GM12878 (cell line): ENCODE measurements at regions not wholly inside any gene's neighbourhood (a gene's known extent, or its start where the extent isn't known, plus 50 kb on each side); places are given as distances from the start of the nearest gene placed in this dataset.

Source experiments
- ATAC-seq: fragments of 200-7000 bp; cut with Tn5 transposase; 3 replicates; pipeline ENCODE4 v1.9.1; 2020; ENCODE audit warnings: mild to moderate bottlenecking, moderate library complexity
- BruUV-seq: library from RNA; stranded (reverse); fragments of 400-500 nt; replicated peaks from 2 replicates; lab custom pipeline; 2021; lab: Mats Ljungman, UMichigan
- CTCF ChIA-PET: fragments of 300-600 bp; sonication (Branson Sonifier 250); formaldehyde crosslinking; extraction: SDS; loops from one replicate; lab custom pipeline; 2021; ENCODE audit warnings: inconsistent platforms; lab: Yijun Ruan, JAX
- POLR2A ChIA-PET: fragments of 350-600 bp; formaldehyde crosslinking; extraction: SDS; loops from one replicate; lab custom pipeline; 2021; ENCODE audit warnings: inconsistent platforms; lab: Charles Lee
- RAD21 ChIA-PET: fragments of 300-600 bp; sonication (Branson Sonifier 250); formaldehyde crosslinking; loops from one replicate; lab custom pipeline; 2023; ENCODE audit warnings: antibody characterized with exemption; ENCODE audit not compliant: unreplicated experiment; lab: Charles Lee
- SMC1A ChIA-PET: fragments of 300-600 bp; sonication (Branson Sonifier 250); formaldehyde crosslinking; loops from one replicate; lab custom pipeline; 2023; ENCODE audit not compliant: unreplicated experiment, uncharacterized antibody; lab: Charles Lee
- DNase-seq: peaks from one replicate; pipeline ENCODE4 v3.0.0-alpha.2; 2011; ENCODE audit warnings: low read depth, low spot score
- FAIRE-seq: peaks from 3 replicates; lab custom pipeline; 2011; peaks lifted over from hg19 to GRCh38; lab: Jason Lieb, UNC
- H2AFZ ChIP-seq: 2 replicates; pipeline ENCODE4 v1.6.0; 2011; ENCODE audit warnings: low read depth, low read length, control low read depth; ENCODE audit not compliant: control insufficient read depth
- H3K27ac ChIP-seq: 2 replicates; pipeline ENCODE4 v1.5.1; 2011; ENCODE audit warnings: control low read depth; ENCODE audit not compliant: control insufficient read depth, insufficient read depth
- H3K27me3 ChIP-seq, 2 experiments: replicated peaks in 1 of 2; 2 replicates each; pipeline versions ENCODE4 v1.6.0 to v1.6.1; 2011; ENCODE audit warnings: low read length in 1 of 2; ENCODE audit not compliant: control insufficient read depth in 2 of 2, insufficient read depth in 2 of 2
- H3K36me3 ChIP-seq, 2 experiments: 2 replicates each; pipeline ENCODE4 v1.5.1; 2011; ENCODE audit warnings: low read length in 1 of 2; ENCODE audit not compliant: control insufficient read depth in 2 of 2, insufficient read depth in 2 of 2
- H3K4me1 ChIP-seq: 2 replicates; pipeline ENCODE4 v1.6.1; 2011; ENCODE audit warnings: mild to moderate bottlenecking, low read length, moderate library complexity, mixed read lengths; ENCODE audit not compliant: control insufficient read depth, insufficient read depth
- H3K4me2 ChIP-seq: 2 replicates; pipeline ENCODE4 v1.6.0; 2011; ENCODE audit warnings: control low read depth; ENCODE audit not compliant: control insufficient read depth, insufficient read depth
- H3K4me3 ChIP-seq: fragments of 200-600 bp; sonication (generic); 2 replicates; pipeline ENCODE4 v1.5.1; 2016
- H3K79me2 ChIP-seq: 2 replicates; pipeline ENCODE4 v1.6.0; 2011; ENCODE audit warnings: low read length; ENCODE audit not compliant: control insufficient read depth, insufficient read depth
- H3K9ac ChIP-seq: 2 replicates; pipeline ENCODE4 v1.8.0; 2011; ENCODE audit warnings: low read length, control low read depth, mixed read lengths; ENCODE audit not compliant: control insufficient read depth, insufficient read depth
- H3K9me3 ChIP-seq: replicated peaks from 3 replicates; pipeline ENCODE4 v1.5.1; 2011; ENCODE audit warnings: mild to moderate bottlenecking, low read length; ENCODE audit not compliant: control insufficient read depth, insufficient read depth
- H4K20me1 ChIP-seq: 2 replicates; pipeline ENCODE4 v1.6.0; 2011; ENCODE audit not compliant: control insufficient read depth, insufficient read depth
- ATF7 ChIP-seq: fragments of 450-650 bp; IDR thresholded peaks from 2 replicates; pipeline ENCODE4 v1.6.1; 2016; ENCODE audit warnings: low read depth, mild to moderate bottlenecking
- BMI1 ChIP-seq: fragments of 450-650 bp; IDR thresholded peaks from 2 replicates; pipeline ENCODE4 v1.6.1; 2016; ENCODE audit warnings: mild to moderate bottlenecking, moderate library complexity, borderline replicate concordance
- IKZF1 ChIP-seq: fragments of 450-650 bp; conservative IDR thresholded peaks from 2 replicates; pipeline ENCODE4 v1.6.1; 2017; ENCODE audit warnings: antibody characterized with exemption, mild to moderate bottlenecking
- JUND ChIP-seq: IDR thresholded peaks from 2 replicates; pipeline ENCODE4 v1.6.1; 2012; ENCODE audit warnings: low read depth, mild to moderate bottlenecking, low read length, improper control_type of control experiment, moderate library complexity
- KAT2A ChIP-seq: conservative IDR thresholded peaks from 2 replicates; pipeline ENCODE4 v1.6.1; 2011; ENCODE audit warnings: low read depth, low read length; ENCODE audit not compliant: control insufficient read depth
- MEF2A ChIP-seq: IDR thresholded peaks from 2 replicates; pipeline ENCODE4 v1.6.1; 2011; ENCODE audit warnings: low read depth, mild to moderate bottlenecking, low read length, moderate library complexity; ENCODE audit not compliant: insufficient read depth
- MXI1 ChIP-seq: fragments of 150-350 bp; IDR thresholded peaks from 2 replicates; pipeline ENCODE4 v1.6.1; 2011; ENCODE audit warnings: low read depth, mild to moderate bottlenecking, inconsistent platforms, low read length, improper control_type of control experiment
- NFIC ChIP-seq: IDR thresholded peaks from 2 replicates; pipeline ENCODE4 v1.6.1; 2012; ENCODE audit warnings: low read depth, mild to moderate bottlenecking, inconsistent platforms, low read length, moderate library complexity
- POLR2AphosphoS2 ChIP-seq: IDR thresholded peaks from 2 replicates; pipeline ENCODE4 v1.6.1; 2011; ENCODE audit warnings: low read depth, mild to moderate bottlenecking, low read length, improper control_type of control experiment, moderate library complexity
- POU2F2 ChIP-seq: IDR thresholded peaks from 3 replicates; pipeline ENCODE4 v1.6.1; 2011; ENCODE audit warnings: low read depth, mild to moderate bottlenecking, low read length, borderline replicate concordance
- YBX1 ChIP-seq: fragments of 450-650 bp; IDR thresholded peaks from 2 replicates; pipeline ENCODE4 v1.6.1; 2016; ENCODE audit warnings: antibody characterized with exemption
- WGBS: methylation state at CpG from one replicate; pipeline ENCODE4 v1.1.6; 2016; ENCODE audit warnings: low lambda C conversion rate; ENCODE audit not compliant: insufficient replicate concordance, insufficient coverage; ENCODE audit errors: missing lambda C conversion rate; 5-methylcytosine and 5-hydroxymethylcytosine counted together
- in situ Hi-C: fragments of 300-500 bp; cut with MboI; formaldehyde crosslinking; loops from 9 replicates; pipeline ENCODE4 v1.14.3; 2018; ENCODE audit warnings: mixed read lengths
- intact Hi-C: fragments of 100-400 bp; cut with micrococcal nuclease; formaldehyde crosslinking; loops from one replicate; pipeline ENCODE4 v1.14.2; 2022; ENCODE audit not compliant: unreplicated experiment
- TF ChIP-seq, protein P1 (sequence below): fragments of 150-350 bp; IDR thresholded peaks from 2 replicates; pipeline ENCODE4 v1.6.1; 2016; ENCODE audit warnings: low read depth, low read length
- TF ChIP-seq, protein P2 (sequence below): fragments of 450-650 bp; IDR thresholded peaks from 2 replicates; pipeline ENCODE4 v1.6.1; 2017; ENCODE audit warnings: mild to moderate bottlenecking, moderate library complexity
- TF ChIP-seq, protein P3 (sequence below): fragments of 450-650 bp; IDR thresholded peaks from 2 replicates; pipeline ENCODE4 v1.6.1; 2018; ENCODE audit warnings: borderline replicate concordance, mild to moderate bottlenecking; ENCODE audit not compliant: partially characterized antibody

DNA sequence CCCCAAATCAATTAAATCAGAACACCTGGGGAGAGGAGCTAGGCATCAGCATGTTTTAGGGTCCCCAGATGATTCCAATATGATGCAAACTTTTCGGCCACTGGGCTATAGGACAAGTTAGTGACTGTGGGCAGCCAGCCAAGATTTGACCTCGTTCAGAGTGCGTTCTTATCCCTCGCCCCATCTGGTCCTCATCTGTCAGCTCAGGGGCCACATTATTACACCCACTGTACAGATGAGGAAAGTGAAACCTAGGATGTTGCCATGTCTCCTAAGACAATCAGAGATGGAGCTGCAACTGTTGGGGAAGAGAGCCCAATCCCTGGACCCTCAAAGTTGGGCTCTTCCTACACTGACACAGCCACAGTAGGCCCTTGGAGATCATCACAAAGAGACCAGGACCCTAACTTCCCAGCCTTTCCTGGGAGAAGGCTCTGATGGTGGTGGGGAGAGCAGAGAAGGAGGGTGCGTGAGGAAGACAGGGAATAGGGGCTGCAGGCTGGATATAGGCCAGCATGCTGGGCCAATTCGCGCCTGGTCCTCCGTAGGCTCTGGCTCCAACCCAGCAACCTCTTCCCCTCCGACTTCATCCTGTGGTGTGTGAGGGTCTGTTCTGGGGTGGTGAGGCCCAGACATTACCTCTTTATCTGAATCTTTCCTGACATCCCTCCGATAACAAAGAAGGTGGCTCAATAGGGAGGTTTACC lies 109.4 kb upstream of the ZMIZ1 start:
- DNase-seq (no peak), ATAC-seq (no peak), FAIRE-seq (no peak)
- H4K20me1 ChIP-seq = no peaks in the 10 kb centered on the region
- in situ Hi-C loops (no loop called here), intact Hi-C loops (no loop called here)
- no TSS peak for BruUV-seq
- H3K4me1 ChIP-seq = no peaks in the 10 kb centered on the region
- H3K27me3 ChIP-seq = peaks cover 0 to 1% of the 10 kb centered on the region in 2 experiments; a peak in 2 of 4 replicates
- no peak overlapping the region for H2AFZ ChIP-seq
- H3K27ac ChIP-seq = no peak overlapping the region
- RAD21 ChIA-PET = no interaction called here
- POLR2A ChIA-PET = no interaction called here
- WGBS = 36% methylated on average over 10 of the region's 10 CpGs
- no peak overlapping the region for H3K9ac ChIP-seq
- CTCF ChIA-PET = interaction anchor here (0.8 kb wide), 1 partner anchor 43 kb away, joined by 3 read pairs; no protein-coding TSS in a partner anchor
- SMC1A ChIA-PET = no interaction called here
- H3K36me3 ChIP-seq = no peaks in the 10 kb centered on the region
- H3K4me3 ChIP-seq = no peak overlapping the region
- no peak overlapping the region for H3K4me2 ChIP-seq
- H3K9me3 ChIP-seq = no peaks in the 10 kb centered on the region
- H3K79me2 ChIP-seq = no peaks in the 10 kb centered on the region
- TF ChIP-seq POLR2AphosphoS2 = no peak
- TF ChIP-seq, protein P1, sequence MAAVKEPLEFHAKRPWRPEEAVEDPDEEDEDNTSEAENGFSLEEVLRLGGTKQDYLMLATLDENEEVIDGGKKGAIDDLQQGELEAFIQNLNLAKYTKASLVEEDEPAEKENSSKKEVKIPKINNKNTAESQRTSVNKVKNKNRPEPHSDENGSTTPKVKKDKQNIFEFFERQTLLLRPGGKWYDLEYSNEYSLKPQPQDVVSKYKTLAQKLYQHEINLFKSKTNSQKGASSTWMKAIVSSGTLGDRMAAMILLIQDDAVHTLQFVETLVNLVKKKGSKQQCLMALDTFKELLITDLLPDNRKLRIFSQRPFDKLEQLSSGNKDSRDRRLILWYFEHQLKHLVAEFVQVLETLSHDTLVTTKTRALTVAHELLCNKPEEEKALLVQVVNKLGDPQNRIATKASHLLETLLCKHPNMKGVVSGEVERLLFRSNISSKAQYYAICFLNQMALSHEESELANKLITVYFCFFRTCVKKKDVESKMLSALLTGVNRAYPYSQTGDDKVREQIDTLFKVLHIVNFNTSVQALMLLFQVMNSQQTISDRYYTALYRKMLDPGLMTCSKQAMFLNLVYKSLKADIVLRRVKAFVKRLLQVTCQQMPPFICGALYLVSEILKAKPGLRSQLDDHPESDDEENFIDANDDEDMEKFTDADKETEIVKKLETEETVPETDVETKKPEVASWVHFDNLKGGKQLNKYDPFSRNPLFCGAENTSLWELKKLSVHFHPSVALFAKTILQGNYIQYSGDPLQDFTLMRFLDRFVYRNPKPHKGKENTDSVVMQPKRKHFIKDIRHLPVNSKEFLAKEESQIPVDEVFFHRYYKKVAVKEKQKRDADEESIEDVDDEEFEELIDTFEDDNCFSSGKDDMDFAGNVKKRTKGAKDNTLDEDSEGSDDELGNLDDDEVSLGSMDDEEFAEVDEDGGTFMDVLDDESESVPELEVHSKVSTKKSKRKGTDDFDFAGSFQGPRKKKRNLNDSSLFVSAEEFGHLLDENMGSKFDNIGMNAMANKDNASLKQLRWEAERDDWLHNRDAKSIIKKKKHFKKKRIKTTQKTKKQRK = no peak
- TF ChIP-seq JUND = no peak
- no peak for TF ChIP-seq NFIC
- TF ChIP-seq KAT2A = no peak
- TF ChIP-seq POU2F2 = no peak
- TF ChIP-seq ATF7 = no peak
- no peak for TF ChIP-seq BMI1
- no peak for TF ChIP-seq MXI1
- TF ChIP-seq YBX1 = no peak
- no peak for TF ChIP-seq MEF2A
- no peak for TF ChIP-seq IKZF1
- TF ChIP-seq, protein P2, sequence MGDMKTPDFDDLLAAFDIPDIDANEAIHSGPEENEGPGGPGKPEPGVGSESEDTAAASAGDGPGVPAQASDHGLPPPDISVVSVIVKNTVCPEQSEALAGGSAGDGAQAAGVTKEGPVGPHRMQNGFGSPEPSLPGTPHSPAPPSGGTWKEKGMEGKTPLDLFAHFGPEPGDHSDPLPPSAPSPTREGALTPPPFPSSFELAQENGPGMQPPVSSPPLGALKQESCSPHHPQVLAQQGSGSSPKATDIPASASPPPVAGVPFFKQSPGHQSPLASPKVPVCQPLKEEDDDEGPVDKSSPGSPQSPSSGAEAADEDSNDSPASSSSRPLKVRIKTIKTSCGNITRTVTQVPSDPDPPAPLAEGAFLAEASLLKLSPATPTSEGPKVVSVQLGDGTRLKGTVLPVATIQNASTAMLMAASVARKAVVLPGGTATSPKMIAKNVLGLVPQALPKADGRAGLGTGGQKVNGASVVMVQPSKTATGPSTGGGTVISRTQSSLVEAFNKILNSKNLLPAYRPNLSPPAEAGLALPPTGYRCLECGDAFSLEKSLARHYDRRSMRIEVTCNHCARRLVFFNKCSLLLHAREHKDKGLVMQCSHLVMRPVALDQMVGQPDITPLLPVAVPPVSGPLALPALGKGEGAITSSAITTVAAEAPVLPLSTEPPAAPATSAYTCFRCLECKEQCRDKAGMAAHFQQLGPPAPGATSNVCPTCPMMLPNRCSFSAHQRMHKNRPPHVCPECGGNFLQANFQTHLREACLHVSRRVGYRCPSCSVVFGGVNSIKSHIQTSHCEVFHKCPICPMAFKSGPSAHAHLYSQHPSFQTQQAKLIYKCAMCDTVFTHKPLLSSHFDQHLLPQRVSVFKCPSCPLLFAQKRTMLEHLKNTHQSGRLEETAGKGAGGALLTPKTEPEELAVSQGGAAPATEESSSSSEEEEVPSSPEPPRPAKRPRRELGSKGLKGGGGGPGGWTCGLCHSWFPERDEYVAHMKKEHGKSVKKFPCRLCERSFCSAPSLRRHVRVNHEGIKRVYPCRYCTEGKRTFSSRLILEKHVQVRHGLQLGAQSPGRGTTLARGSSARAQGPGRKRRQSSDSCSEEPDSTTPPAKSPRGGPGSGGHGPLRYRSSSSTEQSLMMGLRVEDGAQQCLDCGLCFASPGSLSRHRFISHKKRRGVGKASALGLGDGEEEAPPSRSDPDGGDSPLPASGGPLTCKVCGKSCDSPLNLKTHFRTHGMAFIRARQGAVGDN = no peak
- TF ChIP-seq, protein P3, sequence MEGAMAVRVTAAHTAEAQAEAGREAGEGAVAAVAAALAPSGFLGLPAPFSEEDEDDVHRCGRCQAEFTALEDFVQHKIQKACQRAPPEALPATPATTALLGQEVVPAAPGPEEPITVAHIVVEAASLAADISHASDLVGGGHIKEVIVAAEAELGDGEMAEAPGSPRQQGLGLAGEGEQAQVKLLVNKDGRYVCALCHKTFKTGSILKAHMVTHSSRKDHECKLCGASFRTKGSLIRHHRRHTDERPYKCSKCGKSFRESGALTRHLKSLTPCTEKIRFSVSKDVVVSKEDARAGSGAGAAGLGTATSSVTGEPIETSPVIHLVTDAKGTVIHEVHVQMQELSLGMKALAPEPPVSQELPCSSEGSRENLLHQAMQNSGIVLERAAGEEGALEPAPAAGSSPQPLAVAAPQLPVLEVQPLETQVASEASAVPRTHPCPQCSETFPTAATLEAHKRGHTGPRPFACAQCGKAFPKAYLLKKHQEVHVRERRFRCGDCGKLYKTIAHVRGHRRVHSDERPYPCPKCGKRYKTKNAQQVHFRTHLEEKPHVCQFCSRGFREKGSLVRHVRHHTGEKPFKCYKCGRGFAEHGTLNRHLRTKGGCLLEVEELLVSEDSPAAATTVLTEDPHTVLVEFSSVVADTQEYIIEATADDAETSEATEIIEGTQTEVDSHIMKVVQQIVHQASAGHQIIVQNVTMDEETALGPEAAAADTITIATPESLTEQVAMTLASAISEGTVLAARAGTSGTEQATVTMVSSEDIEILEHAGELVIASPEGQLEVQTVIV = no peak
